Lower leg skin (tissue), 4 donors: ENCODE measurements at regions not wholly inside any gene's neighbourhood (a gene's known extent, or its start where the extent isn't known, plus 50 kb on each side); places are given as distances from the start of the nearest gene placed in this dataset.

Experiments used
- DNase-seq, 2 donors: peaks; one replicate each; pipeline ENCODE4 v3.0.0-alpha.2; 2019; ENCODE audit warnings: low spot score in 2 of 2
- H3K4me3 ChIP-seq: fragments of 200-600 bp; sonication (generic); 2 replicates; pipeline ENCODE4 v1.5.1; 2017; ENCODE audit warnings: mild to moderate bottlenecking, low read depth; ENCODE audit not compliant: poor library complexity, severe bottlenecking
- CTCF ChIP-seq, 3 donors: fragments of 450-650 bp; IDR thresholded peaks; one replicate each; pipeline ENCODE4 v1.5.1; 2016; ENCODE audit warnings: antibody characterized with exemption in 3 of 3, mild to moderate bottlenecking in 3 of 3, moderate library complexity in 2 of 3
- POLR2A ChIP-seq, 2 donors: fragments of 450-650 bp; IDR thresholded peaks; one replicate each; pipeline ENCODE4 v1.6.1; 2016 to 2017; ENCODE audit warnings: antibody characterized with exemption in 2 of 2, mild to moderate bottlenecking in 1 of 2, moderate library complexity in 1 of 2
- WGBS, 2 donors: methylation state at CpG; one replicate each; pipeline ENCODE4 v1.1.5; 2018; 5-methylcytosine and 5-hydroxymethylcytosine counted together
- intact Hi-C: fragments of 100-400 bp; cut with DNase I; formaldehyde crosslinking; loops from one replicate; pipeline ENCODE4 v1.15.0; 2023; ENCODE audit warnings: low total_unique reads

- intact Hi-C loops, result no loop called here
Observed at GRCh38 chr10:90675621-90676020, 182.2 kb downstream of the HTR7 start.

More at GRCh38 chr10:90675621-90676020, 182.2 kb downstream of the HTR7 start:
- DNase-seq, result no peak
- WGBS, 2 donors, result 43 to 56% methylated on average over 2 of the region's 2 CpGs
- TF ChIP-seq POLR2A (IDR thresholded peaks at IDR 0.05), result no peak
- no peak for TF ChIP-seq CTCF (IDR thresholded peaks at IDR 0.05)
- H3K4me3 ChIP-seq, result no peak overlapping the region
